ENCODE measurements at regions not wholly inside any gene's neighbourhood (a gene's known extent, or its start where the extent isn't known, plus 50 kb on each side); places are given as distances from the start of the nearest gene placed in this dataset.

DNA sequence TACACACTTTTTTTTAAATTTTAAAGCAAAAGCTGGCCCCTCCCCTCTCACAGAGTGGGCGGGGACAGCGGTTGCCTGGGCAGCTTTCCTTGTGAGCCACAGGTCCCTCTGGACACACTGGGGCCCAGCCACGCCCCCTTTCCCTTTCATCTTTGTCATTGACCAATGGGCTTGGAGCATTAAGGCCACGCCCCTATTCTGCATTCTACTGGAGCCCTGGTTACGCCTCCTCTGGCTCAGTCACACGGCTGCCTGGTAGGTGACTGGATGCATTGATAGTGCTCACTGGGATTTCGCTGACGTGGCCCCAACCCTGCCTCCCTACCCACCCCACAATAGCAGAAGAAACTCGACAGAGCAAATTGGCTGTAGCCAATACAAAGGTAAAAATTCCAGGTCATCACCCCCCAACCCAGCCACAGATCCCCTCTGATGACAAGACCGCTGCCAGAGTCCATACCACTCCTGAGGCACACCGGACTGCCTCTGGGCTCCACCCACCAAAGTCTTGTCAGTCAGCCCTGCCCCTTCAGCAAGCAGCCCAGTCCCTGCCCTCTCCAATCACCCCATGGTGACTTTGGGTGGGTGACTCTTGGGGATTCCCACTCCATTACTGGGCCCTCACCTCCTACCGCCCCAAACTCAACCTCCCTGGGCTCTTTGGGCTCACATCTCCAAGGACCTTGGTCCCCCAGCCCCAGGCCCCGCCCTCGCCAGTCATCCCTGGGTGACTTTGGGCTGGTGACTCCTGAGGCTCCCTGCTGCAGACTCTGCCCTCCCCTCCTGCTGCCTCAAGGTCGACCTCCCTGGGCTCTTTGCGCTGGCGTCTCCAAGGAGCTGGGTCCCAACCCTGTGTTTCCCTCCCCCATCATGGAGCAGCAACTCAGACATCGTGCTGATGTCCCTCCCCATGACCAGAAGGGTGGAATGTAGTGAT is 112.2 kb upstream of the FAN1 start:
- no peak for TF ChIP-seq GABPA (IDR thresholded peaks at IDR 0.05; ENCODE audit: low read depth)
- TF ChIP-seq, protein P1, sequence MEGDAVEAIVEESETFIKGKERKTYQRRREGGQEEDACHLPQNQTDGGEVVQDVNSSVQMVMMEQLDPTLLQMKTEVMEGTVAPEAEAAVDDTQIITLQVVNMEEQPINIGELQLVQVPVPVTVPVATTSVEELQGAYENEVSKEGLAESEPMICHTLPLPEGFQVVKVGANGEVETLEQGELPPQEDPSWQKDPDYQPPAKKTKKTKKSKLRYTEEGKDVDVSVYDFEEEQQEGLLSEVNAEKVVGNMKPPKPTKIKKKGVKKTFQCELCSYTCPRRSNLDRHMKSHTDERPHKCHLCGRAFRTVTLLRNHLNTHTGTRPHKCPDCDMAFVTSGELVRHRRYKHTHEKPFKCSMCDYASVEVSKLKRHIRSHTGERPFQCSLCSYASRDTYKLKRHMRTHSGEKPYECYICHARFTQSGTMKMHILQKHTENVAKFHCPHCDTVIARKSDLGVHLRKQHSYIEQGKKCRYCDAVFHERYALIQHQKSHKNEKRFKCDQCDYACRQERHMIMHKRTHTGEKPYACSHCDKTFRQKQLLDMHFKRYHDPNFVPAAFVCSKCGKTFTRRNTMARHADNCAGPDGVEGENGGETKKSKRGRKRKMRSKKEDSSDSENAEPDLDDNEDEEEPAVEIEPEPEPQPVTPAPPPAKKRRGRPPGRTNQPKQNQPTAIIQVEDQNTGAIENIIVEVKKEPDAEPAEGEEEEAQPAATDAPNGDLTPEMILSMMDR (IDR thresholded peaks at IDR 0.05; ENCODE audit: insufficient read depth, low read length), result no peak
